Fibroblast of the aortic adventitia (primary cell): ENCODE measurements at regions not wholly inside any gene's neighbourhood (a gene's known extent, or its start where the extent isn't known, plus 50 kb on each side); places are given as distances from the start of the nearest gene placed in this dataset.
"Not testable (repeated sequence)": the region's sequence is repeated elsewhere in the genome, so short reads cannot be mapped to it uniquely, and the experiment has no call there.

Experiments
- DNase-seq: peaks from one replicate; pipeline ENCODE4 v3.0.0-alpha.2; 2010; ENCODE audit warnings: low read depth
- H3K4me3 ChIP-seq: 2 replicates; pipeline ENCODE4 v1.5.1; 2011; ENCODE audit warnings: low read depth, mild to moderate bottlenecking, control low read depth, low read length, moderate library complexity
- CTCF ChIP-seq: IDR thresholded peaks from 2 replicates; pipeline ENCODE4 v1.5.1; 2011; ENCODE audit warnings: mild to moderate bottlenecking, low read length, control low read depth, inconsistent platforms; ENCODE audit not compliant: insufficient read depth

GRCh38 chr6:12545619-12546409, 170.8 kb upstream of the PHACTR1 start:
- H3K4me3 ChIP-seq: no peak overlapping the region
- TF ChIP-seq CTCF: no peak
- peak; percentile 92 for DNase-seq

GRCh38 chr6:12546410-12547002, 170.1 kb upstream of the PHACTR1 start:
- TF ChIP-seq CTCF: no peak
- peak; percentile 66 for DNase-seq
- H3K4me3 ChIP-seq: no peak overlapping the region

GRCh38 chr6:12548526-12548925, 168.0 kb upstream of the PHACTR1 start:
- no peak for TF ChIP-seq CTCF
- H3K4me3 ChIP-seq: no peak overlapping the region
- peak; percentile 96 for DNase-seq

- not testable (repeated sequence) for H3K4me3 ChIP-seq, DNase-seq
Observed at GRCh38 chr6:12549445-12549844, 167.1 kb upstream of the PHACTR1 start.

GRCh38 chr6:12554820-12555219, 161.7 kb upstream of the PHACTR1 start:
- DNase-seq, H3K4me3 ChIP-seq: not testable (repeated sequence)

- DNase-seq: peak; percentile 87
- no peak for TF ChIP-seq CTCF
- no peak overlapping the region for H3K4me3 ChIP-seq
Observed at GRCh38 chr6:12555267-12555666, 161.3 kb upstream of the PHACTR1 start.

GRCh38 chr6:12555781-12556180, 160.8 kb upstream of the PHACTR1 start:
- H3K4me3 ChIP-seq: no peak overlapping the region
- no peak for DNase-seq
- TF ChIP-seq CTCF: no peak

GRCh38 chr6:12557765-12558164, 158.8 kb upstream of the PHACTR1 start:
- no peak overlapping the region for H3K4me3 ChIP-seq
- no peak for TF ChIP-seq CTCF
- peak; percentile 45 for DNase-seq
